ENCODE measurements at regions not wholly inside any gene's neighbourhood (a gene's known extent, or its start where the extent isn't known, plus 50 kb on each side); places are given as distances from the start of the nearest gene placed in this dataset.

DNA sequence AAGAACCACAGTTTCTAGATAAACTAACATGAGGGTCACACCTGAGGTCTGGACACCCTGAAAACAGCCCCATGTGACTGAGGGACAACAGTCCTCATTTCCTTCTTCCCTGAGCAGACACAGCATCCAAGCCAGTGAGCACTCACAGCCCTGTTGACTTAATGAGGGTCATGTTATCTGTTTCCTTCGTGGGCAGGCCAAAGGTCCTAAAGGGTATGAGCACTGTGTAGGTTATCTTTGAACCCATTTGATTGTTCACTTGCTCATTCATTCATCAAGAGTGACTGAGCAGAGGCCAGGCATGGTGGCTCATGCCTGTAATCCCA is 170.7 kb upstream of the B3GAT1 start:
- Histone ChIP-seq H3K27me3 (replicated peaks in 1 of 4; ENCODE audit: control insufficient read depth in 3 of 4, extremely low read depth in 1 of 4, insufficient read depth in 3 of 4, low read length in 3 of 4) (no peaks in the 10 kb centered on the region; a peak in 2 of 7 replicates), H3K23me2 (ENCODE audit: low read depth, low read length) (no peaks in the 10 kb centered on the region), H3K4me3 (ENCODE audit: extremely low read depth in 1 of 4, insufficient read depth in 2 of 4, low read depth in 3 of 4, low read length in 4 of 4) (no peak overlapping the region), H3K4me1 (replicated peaks in 1 of 4; ENCODE audit: control insufficient read depth in 3 of 4, insufficient read depth in 4 of 4, low read length in 3 of 4) (peaks cover 0 to 5% (median 0%) of the 10 kb centered on the region in 4 experiments; a peak in 1 of 7 replicates), H4K20me1 (replicated peaks in 1 of 2; ENCODE audit: control insufficient read depth in 1 of 2, insufficient read depth in 2 of 2, low read length in 2 of 2) (no peaks in the 10 kb centered on the region), H3K9me3 (ENCODE audit: insufficient read depth in 2 of 2, low read depth in 1 of 2, low read length in 1 of 2) (no peaks in the 10 kb centered on the region), H3K9ac (replicated peaks in 1 of 4; ENCODE audit: extremely low read depth in 1 of 4, low read depth in 3 of 4, low read length in 3 of 4) (no peak overlapping the region), H3K79me2 (ENCODE audit: control insufficient read depth in 1 of 2, insufficient read depth in 2 of 2, low read length in 2 of 2) (no peaks in the 10 kb centered on the region), H2AFZ (ENCODE audit: low read length) (no peak overlapping the region), H2AK5ac (ENCODE audit: low read depth, low read length) (no peak overlapping the region), H3K36me3 (ENCODE audit: control insufficient read depth in 2 of 4, insufficient read depth in 4 of 4, low read length in 3 of 4) (no peaks in the 10 kb centered on the region), H3K23ac (ENCODE audit: insufficient read length) (no peak overlapping the region), H3K18ac (ENCODE audit: extremely low read depth, low read length) (no peak overlapping the region), H3K4me2 (ENCODE audit: insufficient read depth in 1 of 2, low read depth in 2 of 2, low read length in 2 of 2) (no peak overlapping the region), H3K56ac (replicated peaks; ENCODE audit: insufficient read length, low read depth, low read length) (no peak overlapping the region), H3K14ac (ENCODE audit: insufficient read length) (no peak overlapping the region), H2BK20ac (ENCODE audit: low read length) (no peak overlapping the region), H2BK5ac (ENCODE audit: low read depth, low read length) (no peak overlapping the region), H3K27ac (ENCODE audit: low read depth, low read length) (no peak overlapping the region), H3K79me1 (ENCODE audit: low read depth, low read length) (no peaks in the 10 kb centered on the region), H2BK120ac (replicated peaks; ENCODE audit: low read depth, low read length) (no peak overlapping the region), H3K4ac (replicated peaks; ENCODE audit: insufficient read length, low read depth, low read length) (no peak overlapping the region), H4K91ac (replicated peaks; ENCODE audit: insufficient read length, low read length) (no peak overlapping the region), H4K5ac (ENCODE audit: insufficient read length, low read depth, low read length) (no peak overlapping the region), H4K8ac (ENCODE audit: extremely low read depth, insufficient read depth, low read length) (no peak overlapping the region), H2BK15ac (ENCODE audit: low read length) (no peak overlapping the region), H2BK12ac (ENCODE audit: low read depth, low read length) (no peak overlapping the region)
- TF ChIP-seq TCF12 (IDR thresholded peaks at IDR 0.05; ENCODE audit: low read depth, low read length) (no peak), SAP30 (IDR thresholded peaks at IDR 0.05; ENCODE audit: insufficient read depth, insufficient replicate concordance, low read length) (no peak), ZNF274 (IDR thresholded peaks at IDR 0.05; ENCODE audit: borderline replicate concordance, extremely low read depth, low read length) (no peak), RNF2 (IDR thresholded peaks at IDR 0.05; ENCODE audit: borderline replicate concordance, low read depth, low read length, missing control alignments, poor library complexity, severe bottlenecking) (no peak), CBX8 (IDR thresholded peaks at IDR 0.05; ENCODE audit: borderline replicate concordance, low read depth, low read length) (no peak), SUZ12 (IDR thresholded peaks at IDR 0.05; ENCODE audit: low read length) (no peak)
- 80% methylated on average over 1 of the region's 1 CpG; no CpG with 5 or more reads in 1 of the 2 experiments for WGBS, 2 experiments (ENCODE audit: extremely low coverage in 1 of 2, insufficient coverage in 1 of 2, insufficient read length in 1 of 2, insufficient replicate concordance in 2 of 2, low coverage in 1 of 2, low lambda C conversion rate in 2 of 2, missing lambda C conversion rate in 1 of 2)
- ChIA-PET CTCF (ENCODE audit: partially characterized antibody) (no interaction called here), POLR2A (ENCODE audit: partially characterized antibody) (no interaction called here)
- FAIRE-seq (no peak), DNase-seq (ENCODE audit: low read depth in 1 of 2, low spot score in 2 of 2) (peak in 1 of 2 experiments; percentile 13)
